Tibial nerve (tissue), 4 donors: ENCODE measurements at regions not wholly inside any gene's neighbourhood (a gene's known extent, or its start where the extent isn't known, plus 50 kb on each side); places are given as distances from the start of the nearest gene placed in this dataset.

Source experiments
- DNase-seq, 2 donors: peaks; one replicate each; pipeline ENCODE4 v3.0.0-alpha.2; 2019; ENCODE audit warnings: low spot score in 2 of 2
- H3K27ac ChIP-seq, 4 donors: fragments of 200-600 bp; sonication (generic) in 3 of 4; one replicate each; pipeline ENCODE4 v1.5.1; 2017 to 2019; ENCODE audit warnings: mild to moderate bottlenecking in 1 of 4
- H3K27me3 ChIP-seq, 2 donors: fragments of 200-600 bp; sonication (generic) in 1 of 2; one replicate each; pipeline versions ENCODE4 v1.5.1 to v1.6.0; 2017 to 2019
- H3K36me3 ChIP-seq, 3 donors: fragments of 200-600 bp; sonication (generic); one replicate each; pipeline ENCODE4 v1.5.1; 2018 to 2019
- H3K4me1 ChIP-seq, 4 donors: fragments of 200-600 bp; sonication (generic) in 3 of 4; one replicate each; pipeline ENCODE4 v1.5.1; 2017 to 2019
- H3K4me3 ChIP-seq, 4 donors: fragments of 200-600 bp; sonication (generic) in 3 of 4; one replicate each; pipeline ENCODE4 v1.5.1; 2017 to 2019; ENCODE audit warnings: mild to moderate bottlenecking in 1 of 4, moderate library complexity in 1 of 4
- H3K9me3 ChIP-seq, 4 donors: fragments of 200-600 bp; sonication (generic) in 3 of 4; one replicate each; pipeline ENCODE4 v1.5.1; 2017 to 2019
- EP300 ChIP-seq, 2 donors: sonication (generic); formaldehyde crosslinking; IDR thresholded peaks; one replicate each; pipeline ENCODE4 v1.6.1; 2017; ENCODE audit warnings: antibody characterized with exemption in 2 of 2, mild to moderate bottlenecking in 1 of 2
- POLR2A ChIP-seq, 2 donors: fragments of 450-650 bp; IDR thresholded peaks; one replicate each; pipeline ENCODE4 v1.6.1; 2017; ENCODE audit warnings: antibody characterized with exemption in 2 of 2, mild to moderate bottlenecking in 2 of 2, moderate library complexity in 2 of 2
- WGBS, 2 donors: methylation state at CpG; one replicate each; pipeline ENCODE4 v1.1.5; 2018; 5-methylcytosine and 5-hydroxymethylcytosine counted together
- TF ChIP-seq, protein P1 (sequence below), 5 experiments: fragments of 200-600 bp in 3 of 5; fragments of 450-650 bp in 2 of 5; sonication (generic) in 3 of 5; IDR thresholded peaks; one replicate each; pipeline ENCODE4 v1.5.1; 2016 to 2019; ENCODE audit warnings: antibody characterized with exemption in 5 of 5, mild to moderate bottlenecking in 3 of 5, moderate library complexity in 2 of 5

DNA sequence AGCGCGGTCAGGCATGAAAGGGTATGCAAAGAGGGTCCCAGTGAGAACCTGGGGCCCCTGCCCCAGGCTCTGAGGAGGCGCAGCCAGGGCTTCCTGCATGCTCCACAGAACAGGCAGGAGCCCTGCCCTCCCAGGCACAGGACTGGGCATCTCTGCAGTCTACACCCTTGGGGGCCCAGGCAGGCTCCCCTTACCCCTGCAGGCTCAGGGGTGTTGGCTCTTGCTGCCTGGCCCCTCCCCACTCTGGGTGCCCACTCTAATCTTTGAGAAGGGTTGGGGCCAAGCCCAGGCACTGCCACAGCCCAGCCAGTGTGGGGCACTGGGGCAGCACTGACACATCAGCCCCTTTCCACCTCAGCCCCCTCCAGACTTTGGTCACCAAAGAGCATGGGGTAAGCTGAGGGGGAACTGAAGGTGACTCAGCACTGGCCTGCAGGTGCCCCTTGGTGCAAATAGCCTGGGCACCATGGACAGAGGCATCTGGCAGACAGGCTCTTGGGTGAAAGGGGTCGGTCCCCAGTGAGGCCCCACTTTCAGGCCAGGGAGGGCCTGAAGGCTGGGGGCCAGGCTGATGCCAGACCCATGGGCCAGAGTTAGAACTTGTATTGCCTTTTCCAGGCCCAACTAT is 73.4 kb downstream of the NPAP1 start:
- H3K4me3 ChIP-seq, result no peak overlapping the region
- H3K4me1 ChIP-seq, result no peaks in the 10 kb centered on the region
- H3K27ac ChIP-seq, result no peak overlapping the region
- 83 to 92% methylated on average over 3 to 4 of the region's 4 CpGs for WGBS, 2 donors
- H3K27me3 ChIP-seq, result no peaks in the 10 kb centered on the region
- TF ChIP-seq EP300 (IDR thresholded peaks at IDR 0.05) (no peak), POLR2A (IDR thresholded peaks at IDR 0.05) (no peak)
- TF ChIP-seq, protein P1, sequence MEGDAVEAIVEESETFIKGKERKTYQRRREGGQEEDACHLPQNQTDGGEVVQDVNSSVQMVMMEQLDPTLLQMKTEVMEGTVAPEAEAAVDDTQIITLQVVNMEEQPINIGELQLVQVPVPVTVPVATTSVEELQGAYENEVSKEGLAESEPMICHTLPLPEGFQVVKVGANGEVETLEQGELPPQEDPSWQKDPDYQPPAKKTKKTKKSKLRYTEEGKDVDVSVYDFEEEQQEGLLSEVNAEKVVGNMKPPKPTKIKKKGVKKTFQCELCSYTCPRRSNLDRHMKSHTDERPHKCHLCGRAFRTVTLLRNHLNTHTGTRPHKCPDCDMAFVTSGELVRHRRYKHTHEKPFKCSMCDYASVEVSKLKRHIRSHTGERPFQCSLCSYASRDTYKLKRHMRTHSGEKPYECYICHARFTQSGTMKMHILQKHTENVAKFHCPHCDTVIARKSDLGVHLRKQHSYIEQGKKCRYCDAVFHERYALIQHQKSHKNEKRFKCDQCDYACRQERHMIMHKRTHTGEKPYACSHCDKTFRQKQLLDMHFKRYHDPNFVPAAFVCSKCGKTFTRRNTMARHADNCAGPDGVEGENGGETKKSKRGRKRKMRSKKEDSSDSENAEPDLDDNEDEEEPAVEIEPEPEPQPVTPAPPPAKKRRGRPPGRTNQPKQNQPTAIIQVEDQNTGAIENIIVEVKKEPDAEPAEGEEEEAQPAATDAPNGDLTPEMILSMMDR (IDR thresholded peaks at IDR 0.05), result no peak
- peaks cover 0 to 15% (median 0%) of the 10 kb centered on the region in 4 donors for H3K9me3 ChIP-seq
- H3K36me3 ChIP-seq, result no peaks in the 10 kb centered on the region
- DNase-seq, result no peak

DNA sequence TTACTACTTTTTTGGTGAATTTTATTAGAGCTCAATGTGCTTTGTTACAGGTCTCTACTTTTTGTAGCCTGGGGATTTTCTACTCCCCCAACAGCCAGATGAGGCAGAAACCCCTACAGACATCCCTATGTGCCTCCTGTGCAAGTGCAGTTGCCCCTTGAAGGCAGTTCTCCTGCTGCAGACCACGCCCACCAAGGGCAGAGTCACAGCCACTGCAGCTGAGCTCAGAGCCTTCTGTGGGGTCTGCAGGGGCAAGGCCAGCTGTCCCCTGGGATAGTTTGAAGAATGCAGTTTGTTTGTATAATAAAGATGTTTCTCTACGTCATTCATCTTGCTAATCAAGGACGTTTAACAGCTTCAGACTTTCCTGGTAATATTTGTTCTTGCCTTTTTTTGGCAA is 76.8 kb downstream of the NPAP1 start:
- no peak for DNase-seq
- TF ChIP-seq, protein P1 (IDR thresholded peaks at IDR 0.05), result no peak
- TF ChIP-seq POLR2A (IDR thresholded peaks at IDR 0.05), result no peak
- no peak for TF ChIP-seq EP300 (IDR thresholded peaks at IDR 0.05)
- WGBS, 2 donors, result 41 to 43% methylated on average over 3 of the region's 3 CpGs
- Histone ChIP-seq H3K4me3 (no peak overlapping the region), H3K9me3 (peaks cover 0 to 15% (median 0%) of the 10 kb centered on the region in 4 donors), H3K4me1 (no peaks in the 10 kb centered on the region), H3K27me3 (no peaks in the 10 kb centered on the region), H3K36me3 (no peaks in the 10 kb centered on the region), H3K27ac (no peak overlapping the region)

DNA sequence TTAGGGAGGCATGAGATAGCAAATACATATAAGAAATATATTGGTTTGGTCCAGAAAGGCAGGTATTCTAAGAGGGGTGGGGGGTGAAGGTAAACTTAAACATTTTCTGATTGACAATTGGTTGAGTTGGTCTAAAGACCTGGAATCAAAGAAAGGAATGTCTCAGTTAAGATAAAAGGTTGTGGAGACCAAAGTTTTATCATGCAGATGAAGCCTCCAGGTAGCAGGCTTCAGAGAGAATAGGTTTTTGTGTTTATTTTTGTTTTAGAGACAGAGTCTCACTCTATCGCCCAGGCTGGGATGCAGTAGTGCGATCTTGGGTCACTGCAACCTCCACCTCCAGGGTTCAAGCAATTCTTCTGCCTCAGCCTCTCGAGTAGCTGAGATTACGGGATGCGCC is 80.5 kb downstream of the NPAP1 start:
- Histone ChIP-seq H3K27me3 (no peaks in the 10 kb centered on the region), H3K36me3 (no peaks in the 10 kb centered on the region), H3K4me3 (no peak overlapping the region), H3K4me1 (no peaks in the 10 kb centered on the region), H3K9me3 (no peaks in the 10 kb centered on the region), H3K27ac (no peak overlapping the region)
- WGBS, 2 donors, result 83 to 87% methylated on average over 5 of the region's 5 CpGs
- DNase-seq, result no peak
- no peak for TF ChIP-seq EP300 (IDR thresholded peaks at IDR 0.05)
- TF ChIP-seq, protein P1 (IDR thresholded peaks at IDR 0.05), result no peak
- no peak for TF ChIP-seq POLR2A (IDR thresholded peaks at IDR 0.05)

DNA sequence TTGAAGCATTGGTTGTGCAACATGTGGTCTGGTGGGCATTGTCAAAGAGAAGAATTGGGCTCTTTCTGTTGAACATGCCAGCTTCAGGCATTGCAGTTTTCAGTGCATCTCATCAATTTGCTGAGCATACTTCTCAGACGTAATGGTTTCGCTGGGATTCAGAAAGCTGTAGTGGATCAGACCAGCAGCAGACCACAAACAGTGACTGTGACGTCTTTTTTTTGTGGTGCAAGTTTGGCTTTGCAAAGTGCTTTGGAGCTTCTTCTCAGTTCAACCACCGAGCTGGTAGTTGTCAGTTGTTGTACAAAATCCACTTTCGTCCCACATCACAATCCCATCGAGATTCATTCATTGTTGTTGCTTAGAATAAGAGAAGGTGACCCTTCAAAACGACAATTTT is 84.5 kb downstream of the NPAP1 start:
- Histone ChIP-seq H3K4me3 (no peak overlapping the region), H3K36me3 (no peaks in the 10 kb centered on the region), H3K4me1 (no peaks in the 10 kb centered on the region), H3K9me3 (no peaks in the 10 kb centered on the region), H3K27ac (no peak overlapping the region), H3K27me3 (no peaks in the 10 kb centered on the region)
- DNase-seq, result no peak
- TF ChIP-seq, protein P1 (IDR thresholded peaks at IDR 0.05), result no peak
- no peak for TF ChIP-seq POLR2A (IDR thresholded peaks at IDR 0.05)
- no peak for TF ChIP-seq EP300 (IDR thresholded peaks at IDR 0.05)
- WGBS, 2 donors, result 75 to 77% methylated on average over 7 of the region's 7 CpGs

DNA sequence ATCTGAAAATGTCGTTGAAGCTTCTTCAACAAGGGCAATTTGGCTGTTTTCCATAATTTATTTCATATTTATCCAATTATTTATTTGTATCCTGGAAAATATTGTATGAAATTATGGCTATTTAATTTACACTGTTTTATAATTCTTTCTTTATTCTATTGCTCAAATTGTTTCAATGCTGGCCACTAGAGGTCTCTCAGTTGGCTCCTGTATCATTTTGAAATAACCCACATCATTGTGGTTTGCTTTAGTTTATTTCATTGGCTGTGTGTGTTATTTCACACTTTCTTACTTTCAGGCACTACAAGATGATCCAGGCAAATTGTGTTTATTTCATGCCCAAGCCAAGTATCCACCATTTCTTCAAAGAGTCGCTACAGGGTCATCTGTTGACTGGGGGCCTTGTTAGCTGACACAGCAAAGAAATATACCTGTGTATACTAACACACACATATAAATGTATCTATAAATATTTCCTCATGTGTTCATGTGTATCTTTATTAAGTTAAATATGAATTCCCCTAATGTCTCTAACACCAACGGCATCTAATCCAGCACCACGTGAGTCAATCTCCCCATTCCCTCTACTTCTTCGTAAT is 86.2 kb downstream of the NPAP1 start:
- TF ChIP-seq, protein P1 (IDR thresholded peaks at IDR 0.05), result peak in 2 of 5 experiments; percentile 7 to 11
- no peak for TF ChIP-seq EP300 (IDR thresholded peaks at IDR 0.05)
- H3K27ac ChIP-seq, result no peak overlapping the region
- H3K9me3 ChIP-seq, result no peaks in the 10 kb centered on the region
- no peaks in the 10 kb centered on the region for H3K4me1 ChIP-seq
- no peaks in the 10 kb centered on the region for H3K36me3 ChIP-seq
- no peak overlapping the region for H3K4me3 ChIP-seq
- DNase-seq, result no peak
- 71 to 73% methylated on average over 5 of the region's 5 CpGs for WGBS, 2 donors
- H3K27me3 ChIP-seq, result no peaks in the 10 kb centered on the region
